ENCODE measurements at regions not wholly inside any gene's neighbourhood (a gene's known extent, or its start where the extent isn't known, plus 50 kb on each side); places are given as distances from the start of the nearest gene placed in this dataset.

DNA sequence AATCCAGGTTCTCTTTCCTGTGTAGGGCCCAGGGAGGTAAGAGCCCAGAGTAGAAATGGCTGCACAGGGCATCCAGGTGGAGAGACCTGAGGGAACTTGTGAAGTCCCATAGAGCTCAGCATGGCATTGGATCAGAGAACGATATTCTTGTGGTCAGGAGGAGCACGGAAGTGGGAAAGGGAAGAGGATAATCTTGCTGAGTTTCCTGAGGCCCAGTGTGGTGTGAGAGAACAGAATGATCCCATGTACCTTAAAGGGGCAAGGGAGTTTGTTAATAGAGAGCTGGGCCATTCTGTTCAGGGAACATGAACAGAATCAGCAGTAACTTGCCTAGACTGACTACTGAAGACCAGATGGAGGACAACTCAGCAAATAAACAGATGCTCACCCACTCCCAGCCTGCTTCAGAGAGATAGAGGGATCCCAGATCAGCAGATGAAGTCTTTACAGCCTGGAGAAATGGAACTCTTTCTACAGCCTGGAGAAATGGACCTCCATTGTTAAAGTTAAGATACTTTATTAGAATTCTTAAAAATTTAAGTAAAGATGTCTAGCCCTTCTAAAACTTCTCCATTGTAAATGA is 119.7 kb upstream of the ELL2 start:
- no peak for DNase-seq (ENCODE audit: low read depth in 4 of 4, low spot score in 2 of 4)

DNA sequence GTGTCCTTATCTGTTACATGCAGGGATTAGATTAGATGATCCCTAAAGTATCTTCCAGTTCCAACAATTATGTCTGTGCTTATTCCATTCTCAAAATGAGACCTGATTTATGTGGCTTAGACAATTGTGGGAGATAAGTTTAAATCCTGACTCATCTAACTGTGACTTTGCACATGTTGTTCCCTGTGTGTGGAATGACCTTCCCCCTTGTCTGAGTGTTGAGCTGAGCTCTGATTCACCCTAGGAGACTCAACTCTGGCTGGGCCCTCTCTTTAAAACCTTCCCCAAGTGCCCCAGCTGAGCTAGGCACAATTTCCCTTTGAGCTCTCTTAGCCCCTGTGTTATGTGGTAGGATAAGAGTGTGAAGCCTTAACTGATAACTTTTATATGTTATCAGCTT is 118.9 kb upstream of the ELL2 start:
- DNase-seq (ENCODE audit: low read depth in 4 of 4, low spot score in 2 of 4): no peak

DNA sequence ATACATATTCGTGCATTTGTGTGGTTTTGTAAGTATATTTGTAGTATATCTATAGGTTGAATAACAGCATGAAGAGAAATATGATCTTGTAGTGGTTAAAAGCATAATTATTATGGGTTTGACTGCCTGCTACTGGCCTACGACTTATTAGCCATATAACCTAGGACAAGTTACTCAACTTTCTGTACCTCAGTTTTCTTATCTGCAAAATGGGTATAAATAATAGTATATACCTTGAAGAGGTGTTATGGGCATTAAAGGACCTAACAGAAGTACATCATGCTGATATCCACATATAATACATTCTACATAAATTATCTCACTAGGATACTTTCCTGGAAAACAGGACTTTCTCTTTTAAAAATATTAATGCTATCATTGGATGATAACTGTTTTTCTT is 118.3 kb upstream of the ELL2 start:
- DNase-seq (ENCODE audit: low read depth in 4 of 4, low spot score in 2 of 4): no peak

DNA sequence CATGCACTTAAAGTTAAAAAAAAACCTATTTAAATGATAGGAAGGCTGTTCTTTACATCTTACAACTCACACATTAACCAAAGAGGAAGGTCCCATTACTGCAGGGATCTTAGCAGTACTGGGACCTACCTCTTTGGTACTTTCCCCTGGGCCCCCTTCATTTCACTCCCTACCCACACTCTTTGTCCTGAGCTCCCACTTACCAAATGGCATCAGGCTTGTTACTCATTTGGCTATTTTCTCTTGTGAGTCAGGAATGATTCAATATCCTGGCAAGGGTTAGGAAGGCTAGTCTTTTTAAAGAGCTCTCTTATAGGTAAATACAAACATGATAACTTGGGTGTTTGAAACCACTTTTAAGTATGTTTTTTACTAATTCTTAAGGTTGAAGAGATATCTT is 117.4 kb upstream of the ELL2 start:
- DNase-seq (ENCODE audit: low read depth in 4 of 4, low spot score in 2 of 4): no peak

DNA sequence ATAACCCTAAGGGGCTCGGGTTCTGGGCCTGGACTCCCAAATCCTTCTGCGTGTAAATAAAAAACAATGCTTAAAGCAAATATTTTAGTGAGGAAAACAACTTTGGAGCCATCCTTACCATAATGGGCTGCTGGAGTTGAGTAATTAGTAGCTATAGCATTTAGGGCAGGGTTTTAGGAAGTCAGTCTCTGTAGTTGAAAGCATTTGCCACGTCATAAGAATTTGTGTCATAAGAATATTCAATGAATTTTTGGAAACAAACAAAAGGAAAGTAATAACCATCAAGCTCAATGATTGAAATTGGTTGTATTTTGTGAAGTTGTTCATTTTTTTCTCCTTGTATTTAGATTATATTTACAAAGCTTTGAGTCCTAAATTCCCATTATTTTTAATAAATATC is 114.8 kb upstream of the ELL2 start:
- DNase-seq (ENCODE audit: low read depth in 4 of 4, low spot score in 2 of 4): no peak

DNA sequence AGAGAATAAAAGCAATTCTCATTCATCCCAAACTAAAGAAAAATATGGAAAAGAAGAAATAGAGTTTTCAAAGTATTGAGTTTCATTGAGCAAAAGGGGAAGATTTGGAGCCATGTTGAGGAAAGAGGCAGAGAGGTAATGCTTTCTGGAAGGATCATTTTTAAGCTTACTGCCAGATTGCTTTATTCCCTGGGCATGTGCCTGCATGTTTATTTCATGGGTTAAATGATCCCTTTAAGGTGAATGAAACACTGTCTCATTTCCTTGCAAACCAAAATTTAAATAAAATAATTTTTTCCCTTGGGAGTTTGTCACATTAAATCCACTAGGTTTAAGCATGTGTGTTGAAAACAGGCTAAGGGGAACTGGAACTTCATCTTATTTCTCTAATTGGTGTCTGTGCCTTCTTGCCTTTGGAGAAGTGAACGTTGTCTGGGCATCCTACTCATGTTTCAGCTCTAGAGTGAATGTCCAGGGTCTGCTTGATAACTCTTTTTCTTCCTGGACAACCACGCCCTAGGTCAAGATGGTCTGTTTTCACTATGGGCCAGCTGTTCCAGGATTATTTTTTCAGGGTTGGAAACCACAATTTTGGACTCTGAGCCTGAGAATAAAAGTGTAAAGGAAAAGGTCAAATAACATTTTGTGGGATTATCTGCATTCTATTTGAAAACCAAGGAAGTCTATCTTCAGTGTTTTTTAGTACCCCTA is 114.1 kb upstream of the ELL2 start:
- DNase-seq (ENCODE audit: low read depth in 4 of 4, low spot score in 2 of 4): no peak

DNA sequence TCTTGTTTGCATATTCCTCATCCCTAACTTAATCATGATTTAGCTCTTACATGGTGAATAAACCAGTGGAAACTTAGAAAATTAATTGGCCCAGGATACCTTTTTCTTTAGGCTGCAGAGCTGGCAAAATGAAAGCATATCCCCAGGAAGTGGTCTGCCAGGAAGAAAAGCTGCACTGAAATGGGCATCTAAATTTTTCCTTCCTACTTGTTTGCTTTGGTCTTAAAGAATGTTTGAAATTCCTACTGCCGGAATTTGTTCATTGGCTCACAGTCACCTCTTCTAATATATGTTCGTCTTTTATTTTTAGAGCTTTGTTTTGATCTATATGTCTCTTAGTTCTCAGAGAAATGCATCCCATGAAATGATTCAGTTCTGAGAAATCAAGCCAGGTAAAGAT is 113.2 kb upstream of the ELL2 start:
- DNase-seq (ENCODE audit: low read depth in 4 of 4, low spot score in 2 of 4): no peak

DNA sequence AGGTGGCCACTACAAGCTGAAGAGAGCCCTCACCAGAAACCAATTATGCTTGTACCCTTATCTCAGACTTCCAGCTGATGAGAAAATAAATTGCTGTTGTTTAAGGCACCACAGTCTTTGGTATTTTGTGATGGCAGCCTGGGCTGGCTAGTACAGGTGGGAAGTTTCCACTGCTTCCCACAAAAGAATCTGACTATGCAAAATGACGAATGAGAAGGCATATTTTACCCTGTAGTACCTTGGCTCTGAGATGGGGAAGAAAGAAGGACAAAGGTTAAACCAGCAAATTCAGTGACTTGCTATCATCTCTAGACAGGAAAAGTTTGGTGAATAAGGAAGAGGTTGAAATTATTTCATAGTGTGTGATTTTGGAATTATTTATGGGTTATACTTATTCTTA is 112.8 kb upstream of the ELL2 start:
- no peak for DNase-seq (ENCODE audit: low read depth in 4 of 4, low spot score in 2 of 4)

DNA sequence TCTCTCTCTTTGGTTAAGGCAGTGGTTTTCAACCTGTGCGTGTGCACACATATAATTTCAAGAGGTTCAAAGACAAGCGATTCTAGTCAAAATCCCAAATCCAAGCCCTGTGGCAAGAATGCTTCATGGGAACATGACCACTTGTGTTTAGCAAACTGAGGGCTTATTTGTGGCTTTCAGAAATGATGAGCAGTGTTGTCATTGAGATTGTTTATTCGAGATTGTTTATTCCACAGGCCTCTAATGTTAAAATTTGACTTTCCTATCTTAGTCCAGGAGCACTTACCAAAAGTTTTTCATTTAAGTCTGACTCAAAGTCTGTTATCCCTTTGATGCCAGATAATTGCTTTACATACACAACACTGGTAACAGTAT is 111.1 kb upstream of the ELL2 start:
- DNase-seq (ENCODE audit: low read depth in 4 of 4, low spot score in 2 of 4): no peak

DNA sequence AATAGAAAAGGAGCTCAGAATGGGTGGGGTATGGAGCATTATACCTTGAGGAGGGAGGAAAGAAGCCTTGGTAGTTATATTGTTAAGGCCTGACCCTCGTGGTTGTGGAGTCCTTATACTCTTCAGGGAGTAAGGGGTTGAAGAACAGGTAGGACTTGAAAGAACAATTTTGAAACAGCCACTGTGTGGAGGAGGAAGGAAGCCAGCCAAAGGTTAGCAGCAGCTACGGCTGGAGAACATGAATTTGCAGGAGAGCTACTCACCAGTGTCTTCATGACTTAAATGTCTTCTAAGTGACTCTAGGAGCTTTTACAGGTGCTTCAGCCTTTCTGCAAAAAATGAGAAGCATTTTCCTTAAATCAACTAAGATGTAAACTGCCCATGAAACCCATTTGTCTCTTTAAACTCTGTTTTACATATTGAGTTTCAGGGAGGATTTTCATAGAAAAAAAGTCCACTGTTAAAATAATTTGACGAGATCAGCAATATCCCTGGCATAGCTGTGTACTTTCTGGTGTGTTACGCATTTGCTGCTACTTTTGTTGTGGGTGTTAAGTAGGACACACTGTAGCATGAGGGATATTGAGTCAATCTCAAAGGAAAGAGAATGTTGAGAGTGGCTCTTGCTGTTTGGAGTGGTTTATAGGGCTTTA is 110.6 kb upstream of the ELL2 start:
- no peak for DNase-seq (ENCODE audit: low read depth in 4 of 4, low spot score in 2 of 4)

DNA sequence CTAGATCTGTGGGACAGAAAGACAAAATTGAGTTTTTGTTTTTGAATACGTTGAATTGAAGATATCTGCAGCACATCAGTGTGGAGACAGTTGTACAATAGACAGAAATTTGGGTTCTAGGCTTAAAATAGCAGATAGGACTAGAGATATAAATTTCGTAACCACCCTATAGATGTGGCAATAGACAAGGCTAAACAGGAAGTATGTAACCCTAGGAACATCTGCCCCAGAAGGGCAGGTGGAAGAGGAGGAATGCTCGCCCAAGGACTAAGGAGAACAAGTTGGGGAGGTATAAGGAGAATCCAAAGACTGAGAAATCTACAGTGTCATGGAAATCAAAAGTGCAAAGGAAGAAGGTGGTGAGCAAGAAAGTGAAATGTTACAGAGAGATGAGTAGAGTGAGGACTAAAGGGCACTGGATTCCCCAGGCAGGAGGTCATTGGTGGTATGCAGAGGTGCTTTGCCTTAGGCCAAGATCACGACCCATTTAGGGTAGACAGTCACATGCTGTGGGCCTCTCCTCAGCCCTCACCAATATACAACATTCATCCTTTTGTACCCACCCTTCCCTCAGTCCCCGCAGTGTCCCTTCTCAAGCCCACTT is 109.1 kb upstream of the ELL2 start:
- no peak for DNase-seq (ENCODE audit: low read depth in 4 of 4, low spot score in 2 of 4)

DNA sequence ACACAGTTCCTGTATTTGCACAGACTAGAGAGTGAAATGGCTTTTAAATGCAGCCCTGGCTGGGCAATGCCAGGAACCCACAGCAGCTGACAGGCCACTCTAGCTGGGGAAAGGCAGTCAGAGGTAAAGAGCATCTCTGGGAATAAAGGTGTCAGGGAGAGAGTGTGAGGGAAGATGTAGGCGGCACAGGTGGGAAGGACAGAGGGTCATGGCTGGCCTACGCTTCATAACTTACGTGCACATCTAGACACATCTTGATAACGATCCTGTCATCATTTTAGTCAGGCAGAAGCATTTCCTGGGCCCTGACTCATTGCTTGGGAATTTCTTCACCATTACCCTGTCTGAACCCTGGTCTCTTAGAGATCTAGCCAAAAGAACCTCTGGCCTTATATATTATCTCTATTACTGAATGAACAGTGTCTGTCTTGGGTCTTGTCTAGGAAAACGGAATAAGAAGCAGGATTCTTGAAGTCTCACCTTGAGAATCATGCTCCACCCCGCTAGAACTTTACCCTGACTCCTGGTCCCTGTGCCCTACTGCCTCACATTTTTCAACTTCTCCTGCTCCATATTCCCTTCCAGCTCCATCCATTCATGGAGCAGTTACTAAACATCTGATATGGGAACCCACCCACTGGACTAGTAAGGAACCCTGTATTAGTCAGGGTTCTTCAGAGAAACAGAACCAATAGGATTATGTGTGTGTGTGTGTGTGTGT is 106.4 kb upstream of the ELL2 start:
- no peak for DNase-seq (ENCODE audit: low read depth in 4 of 4, low spot score in 2 of 4)

DNA sequence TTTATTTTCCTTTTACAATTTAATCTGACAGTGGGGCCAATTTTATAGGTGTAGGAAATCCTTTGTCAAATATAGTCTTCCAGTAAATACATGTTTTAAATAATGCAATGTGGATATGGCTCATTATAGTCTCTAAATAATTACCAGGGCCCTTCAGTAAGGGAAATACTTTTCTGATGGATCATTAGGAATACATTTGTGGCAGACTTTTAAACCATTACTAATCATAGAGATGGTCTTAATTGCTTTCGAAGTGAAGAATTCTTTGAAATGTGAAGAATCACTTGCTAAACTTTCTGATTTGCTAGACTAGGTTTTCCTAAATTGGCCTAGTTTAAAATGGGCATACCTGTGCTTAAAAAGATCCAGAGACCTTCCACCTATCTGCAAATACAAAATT is 105.6 kb upstream of the ELL2 start:
- no peak for DNase-seq (ENCODE audit: low read depth in 4 of 4, low spot score in 2 of 4)

DNA sequence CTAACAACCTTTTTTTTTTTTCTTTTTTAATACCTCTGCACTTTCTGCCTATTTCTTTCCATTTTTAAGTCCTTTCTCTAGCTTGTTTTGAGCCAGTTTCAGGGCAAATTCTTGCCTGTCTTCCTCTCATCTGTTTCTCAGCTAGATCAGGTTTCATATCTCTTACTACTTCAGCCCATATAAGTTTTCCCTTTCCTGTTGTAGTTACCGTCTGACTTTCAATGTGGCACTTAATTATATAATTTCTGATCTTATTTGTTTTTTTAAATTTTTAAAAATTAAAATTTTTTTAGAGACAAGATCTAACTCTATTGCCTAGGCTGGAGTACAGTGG is 104.7 kb upstream of the ELL2 start:
- DNase-seq (ENCODE audit: low read depth in 4 of 4, low spot score in 2 of 4): no peak

DNA sequence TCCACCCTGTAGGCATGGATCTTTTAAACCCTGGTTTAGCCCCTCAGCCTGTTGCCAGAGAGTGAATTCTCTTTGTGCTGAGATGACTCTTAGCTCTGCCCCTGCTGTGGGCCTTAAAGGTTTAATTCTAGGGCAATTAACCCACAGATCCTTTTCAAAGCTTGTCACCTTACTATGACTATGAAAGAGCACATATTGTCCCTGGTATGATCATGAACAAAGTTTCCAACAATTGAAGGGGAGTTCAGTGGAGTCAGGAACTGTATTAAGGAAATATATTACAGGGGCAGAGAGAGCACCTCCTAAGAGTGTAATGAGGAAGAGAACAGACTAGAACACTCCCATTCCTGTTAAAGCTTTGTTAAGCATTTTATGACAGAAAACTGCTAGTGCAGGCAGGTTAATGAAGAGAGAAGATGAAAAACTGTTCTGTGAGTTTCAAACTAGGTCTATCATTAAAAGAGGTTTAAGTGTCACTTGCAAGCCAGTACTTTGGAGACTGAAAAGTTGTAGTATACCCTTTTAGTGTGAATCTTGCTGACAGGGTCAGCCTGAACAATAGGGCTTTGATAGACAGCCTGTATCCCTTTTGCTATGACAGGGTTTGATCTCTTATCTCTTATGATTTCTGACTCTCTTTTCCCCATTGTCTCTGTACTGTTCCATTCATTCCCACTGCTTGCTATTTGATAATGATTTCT is 104.2 kb upstream of the ELL2 start:
- no peak for DNase-seq (ENCODE audit: low read depth in 4 of 4, low spot score in 2 of 4)

DNA sequence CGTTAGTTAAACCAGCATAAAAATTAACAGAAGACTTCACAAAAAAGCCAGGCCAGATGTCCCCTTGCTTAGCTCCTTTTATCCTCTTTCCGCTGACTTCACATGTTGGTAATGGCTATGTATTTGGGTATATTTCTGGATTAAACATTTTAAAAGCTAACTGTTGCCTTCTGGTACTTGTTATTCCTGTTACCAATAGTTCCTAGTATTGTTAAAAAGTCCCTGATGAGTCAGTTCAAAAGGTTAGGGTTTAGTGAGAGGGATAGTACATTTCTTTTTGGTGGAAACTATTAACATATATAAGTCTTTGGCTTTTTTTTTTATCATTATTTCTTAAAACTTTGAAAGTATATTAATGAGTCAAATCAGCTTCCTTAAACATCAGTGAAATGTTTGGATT is 103.2 kb upstream of the ELL2 start:
- no peak for DNase-seq (ENCODE audit: low read depth in 4 of 4, low spot score in 2 of 4)

DNA sequence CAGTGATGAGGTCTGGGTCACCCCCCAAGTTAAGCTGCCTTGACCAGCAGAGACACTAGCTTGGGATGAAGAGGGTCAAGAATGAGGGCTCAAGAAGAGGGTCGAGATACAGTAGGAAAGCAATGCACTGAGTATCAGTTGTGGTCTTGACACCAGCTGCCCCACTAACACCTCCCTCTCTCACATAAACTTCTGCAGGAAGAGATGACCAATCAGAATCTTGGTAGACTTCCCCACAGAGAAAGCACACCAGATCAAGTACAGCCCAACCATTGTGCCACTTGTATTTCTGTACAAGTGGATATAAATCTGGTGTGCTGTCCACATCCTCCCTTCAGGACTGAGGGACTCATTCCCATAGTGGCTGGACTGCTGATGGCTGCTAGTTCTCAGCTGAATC is 101.2 kb upstream of the ELL2 start:
- DNase-seq (ENCODE audit: low read depth in 4 of 4, low spot score in 2 of 4): no peak

DNA sequence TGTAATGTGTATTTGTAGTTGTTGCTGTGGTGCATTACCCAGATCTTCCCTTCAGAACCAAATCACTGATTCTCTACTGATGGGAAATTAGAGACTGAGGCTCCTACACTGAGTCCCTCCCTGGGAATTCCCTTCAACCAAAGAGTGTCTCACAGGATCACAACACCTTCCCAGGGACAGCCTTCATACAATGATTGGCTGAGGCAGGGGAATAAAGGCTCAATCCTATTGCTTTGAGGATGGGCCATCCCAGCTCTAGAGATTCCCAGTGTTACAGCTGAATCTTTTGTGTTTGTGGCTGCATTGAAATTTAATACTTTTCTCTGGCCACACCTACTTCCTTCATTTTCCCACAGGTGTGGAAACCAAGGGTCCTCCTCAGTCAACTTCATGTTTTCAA is 96.4 kb upstream of the ELL2 start:
- no peak for DNase-seq (ENCODE audit: low read depth in 4 of 4, low spot score in 2 of 4)

DNA sequence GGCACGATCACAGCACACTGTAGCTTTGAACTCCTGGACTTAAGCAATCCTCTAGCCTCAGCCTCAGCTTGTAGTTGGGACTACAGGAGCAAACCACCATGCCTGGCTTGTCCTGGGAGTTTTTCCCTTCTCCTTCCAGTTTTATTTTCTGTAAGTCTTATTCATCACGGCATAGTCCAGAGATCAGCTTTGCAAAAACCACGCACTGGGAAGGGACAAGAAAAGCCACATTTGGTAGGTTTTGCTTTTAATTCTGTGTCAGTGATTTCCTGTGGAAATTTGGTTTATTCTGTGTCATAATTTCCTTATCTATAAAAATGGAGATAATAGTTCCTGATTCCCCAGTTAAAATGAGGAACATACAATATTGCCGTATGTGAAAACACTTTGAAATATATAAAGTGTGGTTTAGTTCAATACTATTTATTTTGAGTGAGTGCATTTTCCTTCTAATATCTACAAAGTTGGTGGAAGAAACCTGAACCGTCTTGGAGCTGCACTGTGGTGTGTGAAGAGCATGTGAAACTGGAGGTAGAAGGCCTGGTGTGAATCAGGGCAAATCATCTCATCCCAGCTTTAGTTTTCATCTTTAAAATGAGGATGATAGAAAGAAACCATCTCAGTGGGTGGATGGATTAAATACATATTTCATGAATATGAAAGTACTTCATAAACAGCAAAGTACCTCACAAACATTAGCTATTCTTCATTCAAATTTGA is 92.8 kb upstream of the ELL2 start:
- DNase-seq (ENCODE audit: low read depth in 4 of 4, low spot score in 2 of 4): no peak

DNA sequence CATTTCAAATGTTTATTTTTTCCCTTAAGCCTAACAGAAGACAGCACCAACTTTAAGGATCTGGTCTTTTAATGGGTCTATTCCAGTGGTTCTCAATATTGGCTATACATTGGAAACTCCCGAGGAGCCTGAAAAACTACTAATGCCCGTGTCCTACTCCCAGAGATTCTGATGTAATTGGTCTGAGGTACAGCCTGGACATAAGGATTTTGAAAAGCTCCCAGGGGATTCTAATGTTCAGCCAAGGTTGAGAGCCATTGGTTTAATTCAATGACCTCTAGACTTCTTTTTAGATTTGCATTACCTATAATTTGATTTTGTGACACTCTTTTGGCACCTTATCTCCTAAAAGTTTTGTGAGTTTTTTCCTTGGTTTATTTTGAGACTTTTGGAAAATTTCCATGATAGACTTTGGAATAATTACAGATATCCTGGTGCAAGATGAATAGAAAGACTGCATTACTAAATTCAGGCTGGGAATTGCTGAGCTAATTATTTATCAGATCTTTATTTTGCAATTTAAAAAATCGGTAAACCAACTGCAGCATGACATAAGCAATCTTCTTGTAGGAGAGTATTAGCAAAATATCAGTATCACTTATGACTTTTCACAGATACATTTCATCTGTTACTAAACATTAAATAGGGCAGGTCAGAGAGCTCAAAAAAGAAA is 91.5 kb upstream of the ELL2 start:
- no peak for DNase-seq (ENCODE audit: low read depth in 4 of 4, low spot score in 2 of 4)
